AG09319 (cell line): ENCODE measurements at regions not wholly inside any gene's neighbourhood (a gene's known extent, or its start where the extent isn't known, plus 50 kb on each side); places are given as distances from the start of the nearest gene placed in this dataset.

Experiments used
- DNase-seq: peaks from one replicate; pipeline ENCODE4 v3.0.0-alpha.2; 2010; ENCODE audit warnings: low read depth; ENCODE audit errors: extremely low read depth
- TF ChIP-seq, protein P1 (sequence below): IDR thresholded peaks from 2 replicates; pipeline ENCODE4 v1.5.1; 2011; ENCODE audit warnings: low read depth, mild to moderate bottlenecking, inconsistent platforms, low read length, moderate library complexity

DNA sequence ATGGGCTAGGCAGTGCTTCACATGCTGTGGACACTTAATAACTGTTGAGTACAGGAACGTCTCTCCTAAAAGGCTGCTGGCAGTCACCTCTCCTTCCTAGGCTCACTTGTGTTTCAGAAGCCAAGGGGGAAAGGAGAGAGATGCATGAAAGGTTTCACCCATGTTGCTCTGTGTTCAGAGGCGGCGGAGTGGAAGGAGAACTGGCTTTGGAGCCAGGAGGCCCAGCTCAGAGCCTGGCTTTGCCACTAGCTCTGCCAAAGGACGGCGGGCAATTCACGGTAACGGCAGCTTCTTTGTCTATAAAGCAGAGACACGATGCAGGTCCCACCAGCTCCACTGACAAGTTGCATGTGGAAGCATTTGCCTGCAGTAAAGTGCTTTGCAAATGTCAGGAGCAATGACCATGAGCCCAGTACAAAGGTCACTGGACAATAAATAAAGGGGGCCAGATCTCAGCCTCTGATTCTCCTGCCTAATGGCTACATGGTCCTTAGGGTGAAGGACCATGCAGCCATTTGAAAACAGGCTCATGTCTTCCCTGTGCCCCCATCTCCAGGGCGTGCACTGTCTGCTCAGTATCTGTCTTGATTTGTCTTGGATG, 171.7 kb upstream of the TLE3 start:
- TF ChIP-seq, protein P1, sequence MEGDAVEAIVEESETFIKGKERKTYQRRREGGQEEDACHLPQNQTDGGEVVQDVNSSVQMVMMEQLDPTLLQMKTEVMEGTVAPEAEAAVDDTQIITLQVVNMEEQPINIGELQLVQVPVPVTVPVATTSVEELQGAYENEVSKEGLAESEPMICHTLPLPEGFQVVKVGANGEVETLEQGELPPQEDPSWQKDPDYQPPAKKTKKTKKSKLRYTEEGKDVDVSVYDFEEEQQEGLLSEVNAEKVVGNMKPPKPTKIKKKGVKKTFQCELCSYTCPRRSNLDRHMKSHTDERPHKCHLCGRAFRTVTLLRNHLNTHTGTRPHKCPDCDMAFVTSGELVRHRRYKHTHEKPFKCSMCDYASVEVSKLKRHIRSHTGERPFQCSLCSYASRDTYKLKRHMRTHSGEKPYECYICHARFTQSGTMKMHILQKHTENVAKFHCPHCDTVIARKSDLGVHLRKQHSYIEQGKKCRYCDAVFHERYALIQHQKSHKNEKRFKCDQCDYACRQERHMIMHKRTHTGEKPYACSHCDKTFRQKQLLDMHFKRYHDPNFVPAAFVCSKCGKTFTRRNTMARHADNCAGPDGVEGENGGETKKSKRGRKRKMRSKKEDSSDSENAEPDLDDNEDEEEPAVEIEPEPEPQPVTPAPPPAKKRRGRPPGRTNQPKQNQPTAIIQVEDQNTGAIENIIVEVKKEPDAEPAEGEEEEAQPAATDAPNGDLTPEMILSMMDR: no peak
- DNase-seq: no peak

DNA sequence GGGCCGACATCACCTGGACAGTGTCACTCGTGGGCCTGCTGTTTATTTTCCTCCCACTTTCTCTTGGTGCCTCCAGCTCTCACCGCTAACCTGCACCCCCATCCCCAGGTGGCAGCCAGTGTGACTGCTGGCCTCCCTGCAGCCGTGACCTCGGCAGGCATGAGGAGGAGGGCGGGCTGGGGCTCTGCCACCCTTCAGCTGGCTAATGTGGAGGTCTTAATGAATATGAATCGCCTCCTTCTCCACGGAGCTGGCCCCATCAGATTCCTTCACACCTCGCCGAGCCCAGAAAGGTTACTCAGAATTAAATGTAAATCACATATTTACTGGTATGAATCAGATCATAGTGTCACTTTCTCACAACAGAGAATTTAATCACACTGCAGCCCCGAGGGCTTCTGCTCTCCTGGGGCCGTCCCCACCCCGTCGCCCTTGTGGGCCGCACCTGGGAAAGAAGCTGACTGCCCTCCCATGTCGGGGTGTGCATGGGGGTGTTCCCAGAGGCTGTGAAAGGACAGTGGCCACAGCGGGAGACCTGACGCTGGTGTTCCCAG, 171.1 kb upstream of the TLE3 start:
- no peak for DNase-seq

DNA sequence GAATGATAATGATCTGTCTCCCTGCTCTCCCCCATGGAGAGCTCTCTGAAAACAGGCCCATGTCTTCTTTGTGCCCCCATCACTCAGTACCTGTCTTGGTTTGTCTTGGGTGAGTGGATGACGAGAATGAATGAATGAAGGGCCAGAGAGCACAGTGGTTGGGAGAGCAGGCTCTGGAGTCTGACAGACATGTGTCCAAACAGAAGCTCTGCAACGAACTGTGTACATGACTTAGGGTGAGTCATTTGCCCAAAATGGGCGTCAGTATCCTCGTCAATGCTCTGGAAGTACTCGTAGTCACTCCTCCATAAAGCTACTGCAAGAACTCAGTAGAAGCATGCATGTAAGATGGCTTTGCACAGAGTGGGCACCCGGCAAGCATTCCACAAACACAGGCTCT, 170.2 kb upstream of the TLE3 start:
- TF ChIP-seq, protein P1: no peak
- no peak for DNase-seq

More for the DNA sequence above, 171.1 kb upstream of the TLE3 start:
- TF ChIP-seq, protein P1: no peak

GRCh38 chr15:70267306-70267705, 169.6 kb upstream of the TLE3 start:
- DNase-seq: no peak
- TF ChIP-seq, protein P1: no peak

GRCh38 chr15:70266412-70267121, 168.8 kb upstream of the TLE3 start:
- DNase-seq: no peak
- TF ChIP-seq, protein P1: no peak

DNA sequence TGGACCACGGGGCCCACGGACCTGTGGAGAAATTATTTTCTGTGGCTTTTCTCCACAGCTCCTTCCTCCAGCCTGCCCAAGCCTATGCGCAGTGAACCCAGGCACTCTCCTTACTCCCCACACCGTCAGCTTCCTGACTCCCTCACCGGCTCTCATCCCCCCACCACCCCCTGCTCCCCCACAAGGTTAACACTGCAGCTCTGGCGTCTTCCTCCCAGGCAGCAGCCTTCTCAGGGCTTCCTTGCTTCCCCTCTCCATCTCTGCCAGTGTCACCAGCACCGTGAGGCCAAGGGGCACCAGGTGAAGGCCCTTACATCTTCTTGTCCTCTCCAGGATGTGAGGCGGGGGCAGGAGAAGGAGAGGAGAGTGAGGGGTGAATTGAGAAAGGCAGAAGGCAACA, 168.3 kb upstream of the TLE3 start:
- DNase-seq: no peak
- TF ChIP-seq, protein P1: no peak

DNA sequence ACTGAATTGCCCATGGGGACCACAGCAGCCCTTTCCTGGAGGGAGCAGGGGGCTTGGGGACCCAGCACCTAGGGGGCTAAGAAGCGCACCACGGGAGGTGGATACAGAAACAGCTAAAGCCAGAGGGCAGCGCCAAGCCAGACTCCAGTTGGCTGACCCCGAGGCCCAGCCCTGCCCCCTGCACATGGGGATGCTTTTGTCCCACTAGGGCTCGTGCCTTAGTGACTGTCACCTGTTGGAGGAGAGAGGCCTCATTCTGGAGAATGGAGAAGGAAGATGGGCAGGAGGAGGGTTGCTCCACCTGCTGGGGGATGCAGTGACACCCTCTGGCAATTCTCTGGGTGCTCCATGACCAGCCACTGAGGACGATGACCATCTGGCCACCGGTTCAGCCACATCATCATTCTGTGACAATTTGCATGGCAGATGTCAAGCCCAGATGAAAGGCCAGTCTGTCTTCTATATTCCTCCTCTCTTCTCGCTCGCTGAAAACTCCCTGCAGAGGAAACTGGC, 167.8 kb upstream of the TLE3 start:
- DNase-seq: no peak

More for the DNA sequence above, 167.8 kb upstream of the TLE3 start:
- TF ChIP-seq, protein P1: no peak
